Suprapubic skin (tissue), 3 donors: ENCODE measurements at regions not wholly inside any gene's neighbourhood (a gene's known extent, or its start where the extent isn't known, plus 50 kb on each side); places are given as distances from the start of the nearest gene placed in this dataset.

Experiments
- POLR2A ChIP-seq, 2 donors: fragments of 450-650 bp; IDR thresholded peaks; one replicate each; pipeline ENCODE4 v1.6.1; 2017; ENCODE audit warnings: antibody characterized with exemption in 2 of 2, mild to moderate bottlenecking in 2 of 2, moderate library complexity in 2 of 2
- TF ChIP-seq, protein P1 (sequence below), 2 donors: fragments of 200-600 bp in 1 of 2; fragments of 450-650 bp in 1 of 2; sonication (generic) in 1 of 2; IDR thresholded peaks; one replicate each; pipeline ENCODE4 v1.5.1; 2016 to 2019; ENCODE audit warnings: antibody characterized with exemption in 2 of 2, mild to moderate bottlenecking in 1 of 2, moderate library complexity in 1 of 2

DNA sequence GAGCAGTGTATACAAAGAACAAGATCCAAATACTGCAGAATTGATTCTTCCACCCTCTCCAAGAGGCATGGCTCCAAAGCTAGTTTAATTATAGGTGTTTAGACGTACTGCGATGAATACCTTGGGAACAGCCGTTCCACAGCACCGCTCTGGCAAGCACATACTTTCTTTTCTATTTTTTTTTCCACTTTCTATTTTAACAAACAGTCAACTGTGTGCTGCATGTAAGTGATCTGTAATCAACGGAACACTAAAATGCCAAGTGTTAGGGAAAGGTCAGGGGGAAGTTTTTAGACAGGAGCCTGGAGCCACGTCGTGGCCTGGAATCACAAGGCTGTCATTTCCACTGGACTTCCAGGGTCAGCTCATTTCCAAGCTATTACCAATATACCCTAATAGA, 486.4 kb upstream of the DAB1 start:
- TF ChIP-seq POLR2A (IDR thresholded peaks at IDR 0.05): no peak
- TF ChIP-seq, protein P1, sequence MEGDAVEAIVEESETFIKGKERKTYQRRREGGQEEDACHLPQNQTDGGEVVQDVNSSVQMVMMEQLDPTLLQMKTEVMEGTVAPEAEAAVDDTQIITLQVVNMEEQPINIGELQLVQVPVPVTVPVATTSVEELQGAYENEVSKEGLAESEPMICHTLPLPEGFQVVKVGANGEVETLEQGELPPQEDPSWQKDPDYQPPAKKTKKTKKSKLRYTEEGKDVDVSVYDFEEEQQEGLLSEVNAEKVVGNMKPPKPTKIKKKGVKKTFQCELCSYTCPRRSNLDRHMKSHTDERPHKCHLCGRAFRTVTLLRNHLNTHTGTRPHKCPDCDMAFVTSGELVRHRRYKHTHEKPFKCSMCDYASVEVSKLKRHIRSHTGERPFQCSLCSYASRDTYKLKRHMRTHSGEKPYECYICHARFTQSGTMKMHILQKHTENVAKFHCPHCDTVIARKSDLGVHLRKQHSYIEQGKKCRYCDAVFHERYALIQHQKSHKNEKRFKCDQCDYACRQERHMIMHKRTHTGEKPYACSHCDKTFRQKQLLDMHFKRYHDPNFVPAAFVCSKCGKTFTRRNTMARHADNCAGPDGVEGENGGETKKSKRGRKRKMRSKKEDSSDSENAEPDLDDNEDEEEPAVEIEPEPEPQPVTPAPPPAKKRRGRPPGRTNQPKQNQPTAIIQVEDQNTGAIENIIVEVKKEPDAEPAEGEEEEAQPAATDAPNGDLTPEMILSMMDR (IDR thresholded peaks at IDR 0.05): no peak
